ENCODE measurements at regions not wholly inside any gene's neighbourhood (a gene's known extent, or its start where the extent isn't known, plus 50 kb on each side); places are given as distances from the start of the nearest gene placed in this dataset.

DNA sequence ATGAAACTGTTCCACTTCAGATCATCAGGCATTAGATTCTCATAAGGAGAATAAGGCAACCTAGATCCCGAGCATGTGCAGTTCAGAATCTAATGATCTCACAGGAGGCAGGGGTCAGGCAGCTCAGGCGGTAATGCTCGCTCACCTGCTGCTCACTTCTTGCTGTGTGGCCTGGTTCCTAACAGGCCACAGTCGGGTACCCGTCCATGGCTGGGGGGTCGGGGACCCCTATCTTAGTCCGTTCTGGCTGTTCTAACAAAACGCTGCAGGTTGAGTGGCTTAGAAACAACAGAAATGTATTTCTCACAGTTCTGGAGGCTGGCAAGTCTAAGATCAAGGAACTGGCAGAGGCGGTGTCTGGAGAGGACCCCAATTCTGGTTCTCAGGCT lies 79.2 kb downstream of the ASB1 start:
- TF ChIP-seq, protein P1, sequence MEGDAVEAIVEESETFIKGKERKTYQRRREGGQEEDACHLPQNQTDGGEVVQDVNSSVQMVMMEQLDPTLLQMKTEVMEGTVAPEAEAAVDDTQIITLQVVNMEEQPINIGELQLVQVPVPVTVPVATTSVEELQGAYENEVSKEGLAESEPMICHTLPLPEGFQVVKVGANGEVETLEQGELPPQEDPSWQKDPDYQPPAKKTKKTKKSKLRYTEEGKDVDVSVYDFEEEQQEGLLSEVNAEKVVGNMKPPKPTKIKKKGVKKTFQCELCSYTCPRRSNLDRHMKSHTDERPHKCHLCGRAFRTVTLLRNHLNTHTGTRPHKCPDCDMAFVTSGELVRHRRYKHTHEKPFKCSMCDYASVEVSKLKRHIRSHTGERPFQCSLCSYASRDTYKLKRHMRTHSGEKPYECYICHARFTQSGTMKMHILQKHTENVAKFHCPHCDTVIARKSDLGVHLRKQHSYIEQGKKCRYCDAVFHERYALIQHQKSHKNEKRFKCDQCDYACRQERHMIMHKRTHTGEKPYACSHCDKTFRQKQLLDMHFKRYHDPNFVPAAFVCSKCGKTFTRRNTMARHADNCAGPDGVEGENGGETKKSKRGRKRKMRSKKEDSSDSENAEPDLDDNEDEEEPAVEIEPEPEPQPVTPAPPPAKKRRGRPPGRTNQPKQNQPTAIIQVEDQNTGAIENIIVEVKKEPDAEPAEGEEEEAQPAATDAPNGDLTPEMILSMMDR (IDR thresholded peaks at IDR 0.05; ENCODE audit: low read length) = no peak
- no peak for TF ChIP-seq EZH2 (optimal IDR thresholded peaks at IDR 0.05; ENCODE audit: low read depth, low read length)
